ENCODE measurements at regions not wholly inside any gene's neighbourhood (a gene's known extent, or its start where the extent isn't known, plus 50 kb on each side); places are given as distances from the start of the nearest gene placed in this dataset.

DNA sequence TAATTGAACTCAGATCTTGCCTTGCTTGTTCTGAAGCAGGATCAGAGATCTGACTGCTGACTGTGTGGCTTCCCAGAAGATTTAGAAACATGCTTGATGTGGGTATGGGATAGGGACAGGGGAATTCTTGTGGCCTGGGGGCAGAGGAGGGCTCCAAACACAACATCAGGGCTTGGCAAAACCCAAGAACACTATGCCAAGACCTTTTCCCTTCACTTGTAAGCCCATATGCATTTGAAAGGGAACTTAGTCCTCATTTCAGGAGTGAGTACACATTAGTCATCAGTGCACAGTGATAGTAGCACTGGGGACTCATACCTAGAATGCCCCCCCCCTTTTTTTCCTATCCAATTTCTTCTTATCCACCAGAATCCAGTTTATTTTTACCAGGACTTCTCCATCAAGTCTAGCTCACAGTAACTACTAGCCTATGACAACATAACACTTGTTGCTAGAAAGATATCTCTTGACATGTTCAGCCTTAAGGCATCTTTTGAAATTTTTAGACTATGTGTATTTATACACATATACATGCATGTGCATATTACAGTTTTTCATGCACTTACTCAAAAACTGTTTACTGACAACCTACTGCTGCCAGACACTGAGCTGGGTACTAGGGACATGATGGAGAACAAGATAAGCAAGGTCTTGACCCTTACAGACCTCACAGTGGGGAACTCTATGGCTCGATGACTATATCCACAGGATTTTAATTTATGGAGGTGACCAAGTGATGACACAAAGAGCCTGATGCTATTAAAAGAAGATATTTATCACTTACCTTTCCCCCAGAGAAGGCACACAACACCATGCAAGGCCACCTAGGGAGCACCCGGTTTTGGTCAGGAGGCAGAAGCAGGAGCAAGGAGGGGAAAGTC is 158.3 kb upstream of the MAP3K1 start:
- no peaks in the 10 kb centered on the region for H3K27me3 ChIP-seq (ENCODE audit: insufficient read depth, poor library complexity, severe bottlenecking)
- H3K4me3 ChIP-seq (replicated peaks; ENCODE audit: insufficient read depth, low read length): no peak overlapping the region
- H3K27ac ChIP-seq (replicated peaks): no peak overlapping the region
- TF ChIP-seq POLR2AphosphoS5 (IDR thresholded peaks at IDR 0.05; ENCODE audit: low read depth): no peak
- TF ChIP-seq SPI1 (IDR thresholded peaks at IDR 0.05; ENCODE audit: borderline replicate concordance, low read depth): no peak
- no peak for TF ChIP-seq GABPA (IDR thresholded peaks at IDR 0.05; ENCODE audit: low read depth)
- TF ChIP-seq, protein P1, sequence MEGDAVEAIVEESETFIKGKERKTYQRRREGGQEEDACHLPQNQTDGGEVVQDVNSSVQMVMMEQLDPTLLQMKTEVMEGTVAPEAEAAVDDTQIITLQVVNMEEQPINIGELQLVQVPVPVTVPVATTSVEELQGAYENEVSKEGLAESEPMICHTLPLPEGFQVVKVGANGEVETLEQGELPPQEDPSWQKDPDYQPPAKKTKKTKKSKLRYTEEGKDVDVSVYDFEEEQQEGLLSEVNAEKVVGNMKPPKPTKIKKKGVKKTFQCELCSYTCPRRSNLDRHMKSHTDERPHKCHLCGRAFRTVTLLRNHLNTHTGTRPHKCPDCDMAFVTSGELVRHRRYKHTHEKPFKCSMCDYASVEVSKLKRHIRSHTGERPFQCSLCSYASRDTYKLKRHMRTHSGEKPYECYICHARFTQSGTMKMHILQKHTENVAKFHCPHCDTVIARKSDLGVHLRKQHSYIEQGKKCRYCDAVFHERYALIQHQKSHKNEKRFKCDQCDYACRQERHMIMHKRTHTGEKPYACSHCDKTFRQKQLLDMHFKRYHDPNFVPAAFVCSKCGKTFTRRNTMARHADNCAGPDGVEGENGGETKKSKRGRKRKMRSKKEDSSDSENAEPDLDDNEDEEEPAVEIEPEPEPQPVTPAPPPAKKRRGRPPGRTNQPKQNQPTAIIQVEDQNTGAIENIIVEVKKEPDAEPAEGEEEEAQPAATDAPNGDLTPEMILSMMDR (IDR thresholded peaks at IDR 0.05; ENCODE audit: insufficient read depth, low read length): no peak
- TF ChIP-seq, protein P2, sequence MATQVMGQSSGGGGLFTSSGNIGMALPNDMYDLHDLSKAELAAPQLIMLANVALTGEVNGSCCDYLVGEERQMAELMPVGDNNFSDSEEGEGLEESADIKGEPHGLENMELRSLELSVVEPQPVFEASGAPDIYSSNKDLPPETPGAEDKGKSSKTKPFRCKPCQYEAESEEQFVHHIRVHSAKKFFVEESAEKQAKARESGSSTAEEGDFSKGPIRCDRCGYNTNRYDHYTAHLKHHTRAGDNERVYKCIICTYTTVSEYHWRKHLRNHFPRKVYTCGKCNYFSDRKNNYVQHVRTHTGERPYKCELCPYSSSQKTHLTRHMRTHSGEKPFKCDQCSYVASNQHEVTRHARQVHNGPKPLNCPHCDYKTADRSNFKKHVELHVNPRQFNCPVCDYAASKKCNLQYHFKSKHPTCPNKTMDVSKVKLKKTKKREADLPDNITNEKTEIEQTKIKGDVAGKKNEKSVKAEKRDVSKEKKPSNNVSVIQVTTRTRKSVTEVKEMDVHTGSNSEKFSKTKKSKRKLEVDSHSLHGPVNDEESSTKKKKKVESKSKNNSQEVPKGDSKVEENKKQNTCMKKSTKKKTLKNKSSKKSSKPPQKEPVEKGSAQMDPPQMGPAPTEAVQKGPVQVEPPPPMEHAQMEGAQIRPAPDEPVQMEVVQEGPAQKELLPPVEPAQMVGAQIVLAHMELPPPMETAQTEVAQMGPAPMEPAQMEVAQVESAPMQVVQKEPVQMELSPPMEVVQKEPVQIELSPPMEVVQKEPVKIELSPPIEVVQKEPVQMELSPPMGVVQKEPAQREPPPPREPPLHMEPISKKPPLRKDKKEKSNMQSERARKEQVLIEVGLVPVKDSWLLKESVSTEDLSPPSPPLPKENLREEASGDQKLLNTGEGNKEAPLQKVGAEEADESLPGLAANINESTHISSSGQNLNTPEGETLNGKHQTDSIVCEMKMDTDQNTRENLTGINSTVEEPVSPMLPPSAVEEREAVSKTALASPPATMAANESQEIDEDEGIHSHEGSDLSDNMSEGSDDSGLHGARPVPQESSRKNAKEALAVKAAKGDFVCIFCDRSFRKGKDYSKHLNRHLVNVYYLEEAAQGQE (IDR thresholded peaks at IDR 0.05; ENCODE audit: insufficient replicate concordance, low read depth): no peak
- DNase-seq (ENCODE audit: low read depth in 1 of 2, low spot score in 1 of 2): no peak

DNA sequence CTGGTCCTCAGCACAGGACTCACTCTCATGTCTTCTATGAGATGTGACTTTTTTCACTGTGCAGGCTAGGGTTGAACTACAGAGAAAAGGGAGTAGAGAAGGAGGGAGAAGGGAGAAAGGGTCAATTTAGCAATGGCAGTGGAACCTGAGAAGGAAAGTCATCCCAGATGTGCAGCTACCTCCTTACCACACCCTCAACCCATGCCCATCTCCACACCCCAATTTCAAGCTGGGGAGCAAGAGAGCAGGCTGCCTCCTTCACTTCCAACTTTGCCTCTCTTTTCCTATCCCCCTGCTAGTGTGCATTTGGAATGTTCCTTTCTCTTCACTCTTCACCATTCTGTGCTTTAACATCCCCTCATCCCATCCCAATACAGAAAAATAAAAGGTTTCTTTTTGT is 163.5 kb upstream of the MAP3K1 start:
- DNase-seq (ENCODE audit: low read depth in 1 of 2, low spot score in 1 of 2): no peak
- Histone ChIP-seq H3K4me3 (replicated peaks; ENCODE audit: insufficient read depth, low read length) (no peak overlapping the region), H3K27ac (replicated peaks) (no peak overlapping the region), H3K27me3 (ENCODE audit: insufficient read depth, poor library complexity, severe bottlenecking) (no peaks in the 10 kb centered on the region)
- TF ChIP-seq, protein P1 (IDR thresholded peaks at IDR 0.05; ENCODE audit: insufficient read depth, low read length): no peak

DNA sequence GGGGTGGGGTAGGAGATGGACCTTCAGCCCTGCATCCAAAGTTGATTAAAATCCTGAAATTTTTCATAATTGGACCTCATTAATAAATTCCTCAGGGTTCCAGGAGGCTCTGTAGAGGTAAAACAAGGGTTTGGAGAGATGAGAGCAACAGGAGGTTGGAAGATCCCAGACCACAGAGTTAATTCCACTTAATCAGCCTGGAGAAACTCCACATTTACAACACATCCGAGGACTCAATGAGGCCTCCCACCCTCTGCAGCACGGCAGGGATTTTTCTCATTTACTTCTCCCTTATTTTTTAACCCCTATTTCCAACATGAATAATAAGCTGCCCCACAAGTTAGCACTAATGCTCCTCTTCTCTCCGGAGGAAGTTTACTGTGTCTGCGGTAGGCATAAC is 165.0 kb upstream of the MAP3K1 start:
- no peak for DNase-seq (ENCODE audit: low read depth in 1 of 2, low spot score in 1 of 2)
- Histone ChIP-seq H3K27ac (replicated peaks) (no peak overlapping the region), H3K4me3 (replicated peaks; ENCODE audit: insufficient read depth, low read length) (no peak overlapping the region), H3K27me3 (ENCODE audit: insufficient read depth, poor library complexity, severe bottlenecking) (no peaks in the 10 kb centered on the region)
- no peak for TF ChIP-seq SPI1 (IDR thresholded peaks at IDR 0.05; ENCODE audit: borderline replicate concordance, low read depth)
- no peak for TF ChIP-seq GABPA (IDR thresholded peaks at IDR 0.05; ENCODE audit: low read depth)
- no peak for TF ChIP-seq POLR2AphosphoS5 (IDR thresholded peaks at IDR 0.05; ENCODE audit: low read depth)
- TF ChIP-seq, protein P1 (IDR thresholded peaks at IDR 0.05; ENCODE audit: insufficient read depth, low read length): no peak
- TF ChIP-seq, protein P2 (IDR thresholded peaks at IDR 0.05; ENCODE audit: insufficient replicate concordance, low read depth): no peak

DNA sequence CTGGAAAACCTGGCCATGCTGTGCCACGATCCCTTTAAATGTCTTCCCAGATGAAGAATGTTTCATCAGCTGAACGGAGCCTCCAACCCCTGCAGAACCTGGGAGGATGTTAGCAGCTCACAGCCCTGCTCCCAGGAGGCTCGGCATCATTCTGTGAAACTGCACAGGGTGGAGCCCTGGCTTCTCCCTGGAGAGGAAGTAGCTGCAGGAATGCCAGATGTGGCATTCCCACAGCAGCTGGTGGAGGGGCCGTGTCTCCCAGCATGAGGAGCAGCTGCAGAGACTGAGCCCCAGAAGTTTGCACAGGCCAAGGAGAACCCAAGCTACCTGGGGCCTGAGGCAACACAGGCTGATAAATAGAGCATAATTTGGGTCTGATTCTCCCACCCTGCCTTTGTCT is 165.8 kb upstream of the MAP3K1 start:
- DNase-seq (ENCODE audit: low read depth in 1 of 2, low spot score in 1 of 2): no peak
- Histone ChIP-seq H3K27ac (replicated peaks) (no peak overlapping the region), H3K27me3 (ENCODE audit: insufficient read depth, poor library complexity, severe bottlenecking) (no peaks in the 10 kb centered on the region), H3K4me3 (replicated peaks; ENCODE audit: insufficient read depth, low read length) (no peak overlapping the region)
- no peak for TF ChIP-seq GABPA (IDR thresholded peaks at IDR 0.05; ENCODE audit: low read depth)
- TF ChIP-seq, protein P2 (IDR thresholded peaks at IDR 0.05; ENCODE audit: insufficient replicate concordance, low read depth): no peak
- TF ChIP-seq, protein P1 (IDR thresholded peaks at IDR 0.05; ENCODE audit: insufficient read depth, low read length): no peak
- TF ChIP-seq POLR2AphosphoS5 (IDR thresholded peaks at IDR 0.05; ENCODE audit: low read depth): no peak
- TF ChIP-seq SPI1 (IDR thresholded peaks at IDR 0.05; ENCODE audit: borderline replicate concordance, low read depth): no peak

All from HL-60 (cell line).